ENCODE measurements at regions not wholly inside any gene's neighbourhood (a gene's known extent, or its start where the extent isn't known, plus 50 kb on each side); places are given as distances from the start of the nearest gene placed in this dataset.

GRCh38 chr9:107647611-107648010, 158.0 kb upstream of the KLF4 start:
- TF ChIP-seq, protein P1, sequence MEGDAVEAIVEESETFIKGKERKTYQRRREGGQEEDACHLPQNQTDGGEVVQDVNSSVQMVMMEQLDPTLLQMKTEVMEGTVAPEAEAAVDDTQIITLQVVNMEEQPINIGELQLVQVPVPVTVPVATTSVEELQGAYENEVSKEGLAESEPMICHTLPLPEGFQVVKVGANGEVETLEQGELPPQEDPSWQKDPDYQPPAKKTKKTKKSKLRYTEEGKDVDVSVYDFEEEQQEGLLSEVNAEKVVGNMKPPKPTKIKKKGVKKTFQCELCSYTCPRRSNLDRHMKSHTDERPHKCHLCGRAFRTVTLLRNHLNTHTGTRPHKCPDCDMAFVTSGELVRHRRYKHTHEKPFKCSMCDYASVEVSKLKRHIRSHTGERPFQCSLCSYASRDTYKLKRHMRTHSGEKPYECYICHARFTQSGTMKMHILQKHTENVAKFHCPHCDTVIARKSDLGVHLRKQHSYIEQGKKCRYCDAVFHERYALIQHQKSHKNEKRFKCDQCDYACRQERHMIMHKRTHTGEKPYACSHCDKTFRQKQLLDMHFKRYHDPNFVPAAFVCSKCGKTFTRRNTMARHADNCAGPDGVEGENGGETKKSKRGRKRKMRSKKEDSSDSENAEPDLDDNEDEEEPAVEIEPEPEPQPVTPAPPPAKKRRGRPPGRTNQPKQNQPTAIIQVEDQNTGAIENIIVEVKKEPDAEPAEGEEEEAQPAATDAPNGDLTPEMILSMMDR (IDR thresholded peaks at IDR 0.05; ENCODE audit: low read depth, low read length, missing input control): no peak
- TF ChIP-seq YY1 (IDR thresholded peaks at IDR 0.05) (no peak), EGR1 (IDR thresholded peaks at IDR 0.05; ENCODE audit: low read depth in 2 of 2) (no peak)
